Activated T-helper 2 cell treated with anti-CD3 and anti-CD28 coated beads, Interferon-gamma antibody, Interleukin-2, Interleukin-4, amounts not matched to agents 10 μg/mL and 5 μg/mL and 100 μg/mL, durations not matched to agents 14 hours and 24 hours and 36 hours (primary cell): ENCODE measurements at regions not wholly inside any gene's neighbourhood (a gene's known extent, or its start where the extent isn't known, plus 50 kb on each side); places are given as distances from the start of the nearest gene placed in this dataset.

Experiments
- DNase-seq: peaks from one replicate; pipeline ENCODE4 v3.0.0; 2021; ENCODE audit warnings: low spot score
- H3K27ac Mint-ChIP-seq: one replicate; pipeline ENCODE4 v1.8.0; 2021; ENCODE audit warnings: mixed read lengths
- H3K27me3 Mint-ChIP-seq: one replicate; pipeline ENCODE4 v1.8.0; 2021; ENCODE audit warnings: low read depth, mixed read lengths
- H3K36me3 Mint-ChIP-seq: one replicate; pipeline ENCODE4 v1.8.0; 2021; ENCODE audit warnings: low read depth, mixed read lengths
- H3K4me1 Mint-ChIP-seq: one replicate; pipeline ENCODE4 v1.8.0; 2021; ENCODE audit warnings: low read depth, mixed read lengths
- H3K4me3 Mint-ChIP-seq: one replicate; pipeline ENCODE4 v1.8.0; 2021; ENCODE audit warnings: low read depth, mild to moderate bottlenecking, moderate library complexity, mixed read lengths
- H3K9me3 Mint-ChIP-seq: one replicate; pipeline ENCODE4 v1.8.0; 2021; ENCODE audit warnings: mixed read lengths
- intact Hi-C: fragments of 100-400 bp; cut with micrococcal nuclease; formaldehyde crosslinking; loops from one replicate; pipeline ENCODE4 v1.15.1; 2023

GRCh38 chr20:59547596-59547995 lies 56.7 kb upstream of the PHACTR3 start:
- Mint-ChIP-seq H3K27me3 (peaks cover 1% of the 10 kb centered on the region), H3K9me3 (no peaks in the 10 kb centered on the region), H3K4me1 (no peaks in the 10 kb centered on the region), H3K27ac (no peak overlapping the region), H3K4me3 (no peak overlapping the region), H3K36me3 (no peaks in the 10 kb centered on the region)
- DNase-seq, result no peak
- intact Hi-C loops, result no loop called here
